ENCODE measurements at regions not wholly inside any gene's neighbourhood (a gene's known extent, or its start where the extent isn't known, plus 50 kb on each side); places are given as distances from the start of the nearest gene placed in this dataset.
"Not testable (repeated sequence)": the region's sequence is repeated elsewhere in the genome, so short reads cannot be mapped to it uniquely, and the experiment has no call there.

DNA sequence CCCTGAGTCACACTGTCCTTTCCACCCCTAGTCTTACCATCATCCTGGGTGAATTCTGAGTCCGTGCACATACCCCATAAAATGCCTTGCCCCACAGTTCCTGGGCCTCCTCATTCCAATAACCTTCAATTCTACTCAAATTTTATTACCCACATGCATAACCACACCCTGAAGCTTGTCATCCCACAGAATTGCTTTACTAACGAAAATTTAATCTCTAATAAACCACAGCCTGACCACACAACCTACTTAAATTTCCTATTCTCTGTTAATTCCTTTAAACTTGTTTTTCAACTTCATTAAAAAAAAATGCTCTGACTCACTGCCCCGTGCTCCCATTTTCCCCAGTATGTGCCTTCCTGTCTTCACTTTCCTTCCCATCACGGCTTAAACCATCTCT is 205.9 kb downstream of the PHLDA1 start:
- DNase-seq: no peak

DNA sequence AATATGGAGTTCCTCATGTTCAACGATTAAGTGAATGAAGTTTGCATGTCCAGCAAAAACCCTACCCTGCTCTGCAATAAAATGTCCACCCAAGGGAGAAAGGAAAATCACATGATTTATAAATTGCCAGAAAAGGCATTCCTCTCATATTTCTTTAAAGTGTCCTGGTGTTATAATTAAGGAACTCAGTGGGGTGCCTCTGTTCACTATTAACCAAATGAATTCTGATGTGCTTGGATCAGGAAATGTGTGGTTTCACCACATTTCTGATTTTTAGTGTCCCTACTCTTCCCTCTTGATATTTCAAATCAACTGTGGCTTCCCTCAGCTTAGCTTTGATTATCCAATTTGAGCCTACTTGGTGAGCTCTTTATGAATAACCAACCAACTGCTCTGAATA is 208.1 kb downstream of the PHLDA1 start:
- no peak for DNase-seq

DNA sequence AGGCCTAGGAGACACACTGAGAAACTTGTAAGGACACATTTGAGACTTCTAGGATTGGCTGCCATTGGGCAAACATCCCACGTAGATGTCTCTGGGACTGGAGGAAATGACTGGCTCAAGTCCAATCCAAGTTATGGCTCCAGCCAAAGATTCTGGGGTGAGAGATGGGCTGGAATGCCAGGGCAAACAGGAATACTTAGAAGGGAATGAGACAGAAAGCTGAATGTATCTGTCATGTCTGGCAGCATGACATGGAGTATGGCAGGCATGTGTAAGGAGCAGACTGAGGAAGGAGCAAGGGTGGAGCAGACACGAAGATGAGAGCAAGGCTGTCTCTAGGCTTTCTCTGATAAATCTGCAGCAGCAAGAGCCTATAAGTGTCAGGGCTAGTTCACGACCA is 209.2 kb downstream of the PHLDA1 start:
- no peak for DNase-seq

DNA sequence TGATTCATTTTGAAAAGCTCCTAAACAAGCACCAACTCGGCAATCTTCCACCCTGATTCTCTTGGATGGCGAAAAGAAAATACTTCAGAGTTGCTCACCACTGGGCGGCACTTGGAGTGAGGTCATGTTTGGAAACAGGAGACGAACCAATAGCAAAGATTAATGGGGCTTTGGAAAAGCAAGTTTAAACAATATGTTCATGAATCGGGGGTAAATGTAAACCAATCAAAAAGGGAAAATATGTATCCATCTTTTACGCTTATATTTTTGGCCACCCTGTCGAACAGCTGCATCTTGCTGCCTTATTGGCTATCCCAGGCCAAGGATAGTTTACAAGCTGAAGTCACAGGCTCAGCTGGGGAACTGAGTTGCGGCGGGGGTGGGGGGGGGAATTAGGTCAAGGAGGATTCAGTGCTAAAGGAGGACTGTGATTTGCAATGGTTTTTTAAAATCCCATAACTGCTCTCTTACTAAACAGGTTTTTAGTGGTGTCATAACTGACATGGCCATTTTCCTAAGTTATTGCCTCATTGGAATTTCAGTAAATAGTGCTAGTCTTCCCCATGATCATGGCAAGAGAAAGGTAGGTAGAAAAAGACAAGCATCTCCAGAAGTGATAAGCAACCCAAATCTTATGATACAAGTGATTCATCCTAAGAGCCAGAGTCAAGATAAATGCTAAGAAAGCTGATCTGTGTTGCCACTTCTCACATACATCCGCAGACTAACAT is 210.6 kb downstream of the PHLDA1 start:
- no peak for DNase-seq

DNA sequence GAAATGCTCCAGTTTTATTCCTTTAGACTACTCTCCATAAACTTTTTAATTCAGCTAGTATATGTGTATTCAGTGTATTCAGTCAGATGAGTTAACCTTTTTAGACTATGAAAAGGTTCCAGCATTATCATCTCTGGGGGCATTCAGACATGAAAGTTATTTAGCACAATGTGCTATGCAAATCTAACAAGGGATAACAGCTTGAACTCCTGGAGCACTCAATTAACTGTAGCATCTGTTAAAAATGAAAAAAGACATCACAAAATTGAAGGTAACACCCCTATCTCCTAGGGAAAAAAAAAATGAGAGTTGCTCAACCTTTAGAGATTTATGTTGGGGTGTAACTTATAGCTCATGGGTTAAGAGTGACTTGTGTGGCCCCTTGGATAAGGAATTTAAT is 211.5 kb downstream of the PHLDA1 start:
- no peak for DNase-seq

DNA sequence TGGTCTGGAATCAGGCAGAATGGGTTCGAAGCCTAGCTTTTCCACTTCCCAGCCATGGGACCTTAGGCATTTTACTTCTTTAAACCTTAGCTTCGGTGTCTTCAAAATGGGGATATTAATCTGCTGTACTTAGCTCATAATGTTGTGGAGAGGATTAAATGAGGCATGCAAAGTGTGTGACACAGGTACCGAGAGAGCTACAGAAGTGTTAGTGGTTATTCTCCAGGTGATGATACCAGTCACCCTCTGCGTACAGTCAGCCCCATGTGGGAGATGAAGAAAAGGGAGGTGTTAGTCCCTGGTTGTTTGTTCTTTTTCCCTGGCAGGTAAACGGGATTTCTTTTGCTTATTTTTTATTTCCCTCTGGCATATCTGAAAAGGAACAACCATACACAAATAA is 212.1 kb downstream of the PHLDA1 start:
- DNase-seq: no peak

DNA sequence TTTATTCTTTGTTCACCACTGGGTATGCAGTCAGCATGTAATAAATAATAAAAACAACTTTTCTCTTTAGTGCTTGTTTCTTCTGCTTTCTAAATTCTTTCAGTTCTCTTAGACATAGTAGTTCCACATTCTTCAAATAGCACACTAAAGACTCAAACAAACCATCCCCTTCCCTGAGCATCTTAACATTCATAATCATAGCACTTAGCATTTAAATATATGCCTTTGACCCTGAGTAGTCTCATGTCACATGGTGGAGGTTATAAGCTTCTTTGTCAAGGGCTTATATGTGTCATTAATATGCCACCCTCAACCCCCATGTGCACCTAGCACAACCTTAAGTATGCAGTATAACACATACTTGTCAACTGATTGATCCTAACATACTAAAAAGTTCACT is 212.7 kb downstream of the PHLDA1 start:
- DNase-seq: no peak

DNA sequence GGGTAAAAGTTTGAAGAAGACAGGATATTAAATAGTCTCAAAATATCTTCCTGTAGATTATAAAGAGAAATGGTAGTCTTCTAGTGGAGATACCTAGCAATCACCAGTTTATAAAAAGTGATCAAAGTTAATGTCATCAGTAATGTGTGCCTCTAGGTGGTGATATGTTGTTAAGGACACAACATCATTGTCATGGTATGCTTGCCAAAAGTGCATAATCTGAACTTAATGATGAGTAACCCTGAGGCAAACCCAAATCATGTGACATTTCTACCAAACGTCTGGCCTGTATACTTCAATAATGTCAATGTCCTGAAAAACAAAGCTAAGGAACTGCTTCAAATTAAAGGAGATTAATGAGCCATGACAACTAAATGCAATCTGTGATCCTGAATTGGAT is 214.7 kb downstream of the PHLDA1 start:
- no peak for DNase-seq

DNA sequence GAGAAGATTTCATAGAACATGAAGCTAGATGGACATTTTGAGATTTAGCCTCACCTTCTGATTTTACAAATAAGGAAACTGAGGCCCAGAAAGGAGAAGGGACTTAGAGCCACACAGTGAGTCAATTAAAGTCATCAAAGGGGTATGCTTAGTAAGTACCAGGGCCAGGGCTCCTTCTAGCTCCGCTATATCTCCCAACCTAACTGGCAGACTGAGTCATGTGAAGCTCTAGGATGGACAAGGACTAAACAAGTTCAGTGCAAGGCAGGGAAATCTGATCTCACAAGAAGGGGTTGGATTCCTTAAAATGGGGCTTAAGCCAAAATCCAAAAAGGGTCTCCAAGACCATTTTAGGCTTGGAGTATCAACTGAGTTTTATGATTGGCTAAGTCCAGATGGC is 215.8 kb downstream of the PHLDA1 start:
- no peak for DNase-seq

DNA sequence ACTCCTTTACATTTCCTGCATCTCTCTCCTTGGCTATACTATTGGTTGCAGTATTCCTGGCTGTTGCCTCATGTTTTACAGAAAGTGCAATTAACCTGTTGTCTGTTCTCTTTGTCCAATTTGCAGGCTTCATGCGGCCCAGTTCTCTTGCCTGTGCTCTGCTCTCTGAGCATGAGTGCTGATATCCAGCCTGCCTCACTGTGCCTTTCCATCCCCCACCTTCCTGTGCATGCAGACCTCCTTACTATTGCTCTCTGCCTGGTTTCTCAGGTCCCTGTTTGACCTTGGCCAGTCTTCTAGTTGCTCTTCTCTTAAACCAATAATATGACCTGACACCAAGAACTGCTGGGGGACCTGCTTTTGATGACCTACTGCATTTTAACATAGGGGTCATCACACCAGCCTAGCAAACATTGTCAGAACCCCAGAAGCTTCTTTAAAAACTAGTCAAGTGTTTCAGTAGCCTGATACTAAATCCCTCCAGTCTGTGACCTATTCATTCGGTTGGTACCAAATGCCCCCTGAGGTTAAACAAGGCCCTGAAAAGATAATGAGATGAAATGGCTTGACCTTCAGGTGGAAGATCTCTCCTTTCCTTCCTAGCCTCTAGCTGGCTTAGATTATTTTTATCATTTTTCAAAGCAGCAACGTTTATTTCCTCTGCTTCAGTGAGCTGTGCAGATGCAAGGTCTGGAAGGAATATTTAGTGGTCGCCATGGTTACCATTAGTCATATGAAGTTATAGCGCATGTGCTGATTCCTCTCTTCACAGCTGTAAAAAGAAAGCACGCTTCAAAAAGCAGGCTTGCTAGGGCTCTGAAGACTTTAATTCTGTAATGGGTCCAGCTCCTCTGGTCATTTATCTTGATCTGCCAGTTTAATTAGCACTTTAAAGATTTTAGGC is 216.5 kb downstream of the PHLDA1 start:
- DNase-seq: no peak

DNA sequence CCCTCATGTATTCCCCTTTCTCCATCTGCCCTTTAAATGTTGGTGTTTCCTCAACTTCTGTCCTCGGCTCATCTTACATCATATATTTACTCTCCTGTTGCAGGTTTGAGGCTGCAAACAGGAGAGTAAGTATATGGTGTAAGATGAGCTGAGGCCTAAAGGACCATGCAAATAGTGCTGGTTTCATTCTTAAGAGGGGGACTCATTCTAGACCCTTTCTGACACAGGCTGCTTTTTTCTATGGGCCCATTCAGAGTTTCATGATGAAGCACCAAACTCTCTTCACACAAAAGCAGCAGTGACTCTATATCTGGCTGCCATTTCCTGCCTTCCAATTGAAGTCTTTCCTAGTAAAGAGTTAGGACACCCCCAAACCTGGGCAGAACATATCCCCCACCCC is 218.5 kb downstream of the PHLDA1 start:
- DNase-seq: no peak

DNA sequence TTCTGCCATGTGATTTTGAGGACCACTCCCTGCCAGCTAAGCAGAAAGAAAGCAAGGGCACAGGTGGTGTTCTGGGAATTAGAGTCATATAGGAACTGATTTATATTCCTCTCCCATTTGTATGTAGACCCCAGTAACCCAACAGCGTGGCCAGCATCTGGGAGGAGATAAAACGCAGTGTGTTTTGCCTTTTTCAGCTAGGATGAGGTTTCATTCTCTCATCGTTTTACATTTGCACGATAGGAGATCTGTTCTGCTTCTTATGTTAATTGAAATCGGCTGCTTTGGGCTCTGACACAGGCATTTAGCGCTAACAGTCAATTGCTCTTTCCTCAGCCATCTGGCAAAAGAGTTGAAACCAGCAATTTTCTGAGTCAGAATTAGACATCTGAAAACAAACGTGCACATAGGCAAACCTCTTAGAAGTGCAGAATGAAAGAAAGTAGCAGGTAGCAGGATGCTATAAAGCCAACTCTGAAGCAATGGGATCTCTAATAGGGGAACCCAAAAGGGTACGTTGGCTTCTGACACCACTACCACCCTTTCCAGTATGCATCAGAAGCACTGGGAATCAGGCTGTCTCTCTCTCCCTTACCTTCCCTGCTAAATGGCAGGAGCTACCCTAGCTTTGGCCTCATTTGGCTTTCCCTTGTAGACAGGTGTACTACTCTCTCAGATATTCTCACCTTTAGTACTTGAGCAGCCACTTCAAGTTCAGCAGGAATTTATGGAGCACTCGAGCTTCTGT is 219.1 kb downstream of the PHLDA1 start:
- no peak for DNase-seq

DNA sequence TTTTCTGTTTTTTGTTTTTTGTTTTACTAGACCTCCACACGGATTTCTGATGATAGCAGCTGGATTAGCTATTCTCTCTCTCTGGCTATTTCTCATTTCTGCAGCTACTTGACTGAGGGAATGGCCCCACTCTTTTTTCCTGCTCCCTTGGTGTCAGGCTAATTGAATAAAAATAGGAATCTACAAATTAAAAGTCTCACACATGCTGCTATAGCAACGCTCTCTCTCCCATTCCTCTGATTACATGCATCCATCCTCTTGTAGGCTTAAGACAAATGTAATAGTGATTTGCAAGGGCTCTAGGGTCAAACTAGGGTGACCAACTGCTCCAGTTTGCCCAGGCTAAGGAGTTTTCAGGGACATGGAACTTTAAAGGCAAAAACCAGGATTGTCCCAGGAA is 221.8 kb downstream of the PHLDA1 start:
- no peak for DNase-seq

DNA sequence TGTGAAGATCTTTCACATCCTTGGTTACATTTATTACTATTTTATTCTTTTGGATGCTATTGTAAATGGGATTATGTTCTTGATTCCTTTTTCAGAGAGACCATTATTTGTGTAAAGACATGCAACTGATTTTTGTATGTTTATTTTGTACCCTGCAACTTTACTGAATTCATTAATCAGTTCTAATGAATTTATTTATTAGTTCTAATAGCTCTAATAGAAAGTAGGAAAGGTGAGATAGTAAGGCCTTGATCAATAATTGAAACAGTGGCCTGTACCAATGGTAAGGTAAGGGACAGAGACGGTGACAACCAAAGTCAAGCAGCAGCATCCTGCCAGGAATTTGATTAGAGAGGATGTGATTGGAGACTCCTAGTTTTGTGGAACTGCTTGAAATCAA is 224.1 kb downstream of the PHLDA1 start:
- no peak for DNase-seq

DNA sequence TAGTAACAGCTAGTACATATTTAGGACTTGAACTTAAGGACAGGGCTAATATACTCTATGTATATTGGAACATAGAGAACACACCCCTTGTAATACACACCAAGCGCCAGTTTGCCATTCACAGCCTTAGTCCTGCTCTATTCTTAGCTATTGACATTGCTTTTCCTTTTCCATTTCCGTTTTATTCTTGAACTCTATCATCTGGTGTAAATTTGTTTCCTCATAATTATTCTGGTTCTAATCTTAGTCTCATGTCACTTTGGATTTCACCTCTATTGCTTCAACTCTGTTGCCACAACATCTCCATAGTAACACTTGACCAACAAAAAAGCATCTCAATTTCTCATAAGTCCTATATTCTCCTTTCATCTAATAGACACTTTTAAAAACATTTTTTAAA is 225.7 kb downstream of the PHLDA1 start:
- DNase-seq: no peak

DNA sequence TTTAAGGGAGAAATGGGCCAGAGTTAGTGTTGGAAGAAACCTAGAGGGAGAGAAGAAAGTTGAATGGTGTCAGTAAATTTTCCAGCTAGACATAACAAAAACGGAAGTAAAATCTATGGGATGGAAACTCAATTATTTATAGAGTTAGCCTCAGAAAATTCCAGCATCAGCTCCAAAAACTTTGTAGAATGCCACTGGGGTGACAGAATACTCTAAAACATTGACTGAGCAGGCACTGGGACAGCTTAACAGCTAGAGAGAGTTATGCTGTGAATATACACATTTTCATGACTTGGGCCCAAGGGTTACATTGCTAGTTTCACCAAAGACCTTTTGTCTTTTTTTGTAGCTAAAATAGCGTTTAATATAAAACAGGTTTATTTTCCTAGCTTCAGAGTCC is 226.3 kb downstream of the PHLDA1 start:
- DNase-seq: no peak

DNA sequence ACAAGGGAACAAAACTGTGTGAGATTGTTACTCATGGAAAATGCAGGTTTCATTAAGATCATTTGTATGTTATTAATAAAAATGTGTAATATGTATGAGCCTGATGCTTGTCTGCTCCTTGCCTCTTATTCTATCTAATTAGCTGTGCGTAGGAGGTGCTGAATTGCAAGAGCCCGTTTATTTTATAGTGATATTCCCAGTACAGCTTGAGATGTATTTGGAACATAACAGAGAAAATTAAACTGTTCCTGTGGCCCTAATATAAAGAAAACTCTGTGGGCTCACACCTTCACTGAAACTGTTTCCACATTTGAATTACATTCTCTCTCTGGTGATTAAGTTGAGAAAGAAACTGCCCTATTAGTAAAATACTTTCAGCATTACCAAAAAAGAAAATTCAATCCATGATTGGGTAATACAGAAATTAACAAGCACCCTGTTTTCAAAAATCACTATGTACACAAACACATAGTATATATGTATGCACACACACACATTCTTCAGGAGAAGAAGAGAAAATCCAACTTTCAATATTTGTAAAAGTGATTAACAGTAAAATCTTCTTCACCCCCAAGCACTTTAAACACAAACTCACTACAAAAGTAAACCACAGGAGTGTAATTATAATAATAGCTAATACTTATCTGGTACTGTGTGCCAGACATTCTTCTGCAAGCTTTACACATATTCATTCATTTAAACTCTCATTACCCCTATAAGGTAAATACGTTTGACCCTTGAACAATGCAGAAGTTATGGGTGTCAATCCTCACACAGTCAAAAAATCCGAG is 233.2 kb downstream of the PHLDA1 start:
- DNase-seq: no peak

DNA sequence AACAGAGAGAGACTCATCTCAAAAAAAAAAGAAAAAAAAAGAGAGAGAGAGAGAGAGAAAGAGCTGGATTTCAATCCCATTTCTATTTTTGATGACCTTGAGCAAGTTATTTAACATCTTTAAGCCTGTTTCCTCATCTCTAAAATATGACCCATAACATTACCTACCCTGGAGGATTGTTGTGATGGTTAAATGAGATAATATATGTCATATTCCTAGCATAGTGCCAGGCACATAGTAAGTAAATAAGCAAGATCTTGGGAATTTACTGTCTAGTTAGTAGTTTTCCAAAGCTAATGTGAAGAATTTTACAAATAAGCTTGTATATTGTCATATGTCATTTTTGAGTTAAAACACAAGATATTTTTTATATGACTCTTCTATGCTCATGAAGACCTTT is 236.5 kb downstream of the PHLDA1 start:
- DNase-seq: no peak

DNA sequence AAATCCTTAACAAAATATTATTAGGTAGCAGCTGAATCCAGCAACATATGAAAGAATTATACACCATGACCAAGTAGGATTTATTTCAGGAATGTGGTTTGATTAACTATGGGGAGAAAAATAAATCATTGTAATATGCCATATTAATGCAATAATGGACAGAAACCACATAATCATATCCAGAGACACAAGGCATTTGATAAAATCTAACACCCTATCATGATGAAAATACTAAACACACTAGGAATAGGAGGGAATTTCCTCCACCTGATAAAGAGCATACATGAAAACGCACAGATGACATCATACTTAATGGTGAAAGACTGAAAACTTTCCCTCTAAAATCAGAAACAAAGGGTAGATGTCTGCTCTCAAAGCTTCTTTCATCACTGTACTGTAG is 238.9 kb downstream of the PHLDA1 start:
- no peak for DNase-seq

DNA sequence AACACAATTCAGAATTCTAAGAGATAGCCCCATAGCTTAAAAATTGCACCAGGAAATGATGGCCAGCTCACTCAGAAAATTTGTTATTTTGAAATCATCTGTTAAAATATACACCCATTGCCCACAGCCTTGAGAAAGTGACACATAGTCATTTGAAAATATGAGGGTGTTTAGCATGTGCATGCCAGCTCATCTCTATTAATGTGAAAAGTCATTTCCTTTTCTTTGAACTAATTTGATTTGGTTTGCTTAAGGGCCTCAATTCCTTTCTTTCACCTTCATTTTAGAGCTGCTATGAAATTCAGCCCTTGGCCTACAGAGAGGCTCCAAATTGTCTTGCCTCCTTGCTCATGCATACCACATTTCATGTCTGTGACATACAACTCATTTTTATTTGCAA is 241.4 kb downstream of the PHLDA1 start:
- DNase-seq: peak; percentile 5

DNA sequence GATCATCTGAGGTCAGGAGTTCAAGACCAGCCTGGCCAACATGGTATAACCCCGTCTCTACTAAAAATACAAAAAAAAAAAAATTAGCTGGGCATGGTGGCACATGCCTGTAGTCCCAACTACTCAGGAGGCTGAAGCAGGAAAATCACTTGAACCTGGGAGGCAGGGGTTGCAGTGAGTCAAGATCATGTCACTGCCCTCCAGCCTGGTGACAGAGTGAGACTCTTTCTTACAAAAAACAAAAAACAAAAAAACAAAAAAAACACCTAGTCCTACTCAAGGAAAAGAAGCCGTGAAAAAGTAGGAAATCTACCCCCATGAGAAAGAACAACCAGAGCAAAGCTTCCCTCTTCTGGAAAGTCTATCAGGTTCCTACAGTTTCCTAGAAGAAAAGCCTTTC is 244.4 kb downstream of the PHLDA1 start:
- DNase-seq: not testable (repeated sequence)

DNA sequence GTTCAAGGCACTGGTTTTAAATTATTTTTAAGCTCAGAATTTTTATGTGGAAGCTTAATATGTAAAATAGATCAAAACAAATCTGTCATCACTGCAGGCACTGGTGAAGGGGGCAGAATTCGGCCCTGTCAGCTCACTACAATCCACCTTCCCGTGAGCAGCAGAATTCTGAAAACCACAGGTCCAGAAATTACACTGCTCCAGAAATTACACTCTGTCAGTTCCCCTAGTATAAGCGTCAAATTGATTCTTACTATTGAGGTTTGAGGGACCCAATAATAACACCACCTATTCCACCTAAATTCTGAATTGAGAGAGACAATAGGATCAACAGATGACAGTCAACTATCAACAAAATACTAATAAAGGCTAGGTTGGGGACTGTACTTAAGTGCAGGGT is 245.5 kb downstream of the PHLDA1 start:
- DNase-seq: no peak

DNA sequence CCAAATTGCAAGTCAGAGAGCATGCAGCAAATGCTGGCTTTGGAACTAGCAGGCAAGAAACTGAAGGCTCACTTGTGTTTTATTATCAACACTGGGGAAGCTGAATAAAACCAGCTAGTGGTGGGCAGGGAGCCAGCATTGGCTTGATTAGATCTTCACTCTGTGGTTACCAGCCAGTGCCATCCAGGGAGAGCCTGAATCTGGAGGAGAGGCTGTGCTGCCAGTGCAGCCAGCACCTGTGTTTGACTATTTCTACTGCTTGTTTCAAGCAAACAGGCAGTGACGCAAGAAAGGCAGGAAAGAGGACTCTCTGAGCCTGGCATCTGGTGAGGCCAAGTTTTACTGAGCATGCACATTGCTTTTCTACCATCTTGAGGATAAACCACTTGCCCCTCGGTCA is 247.0 kb downstream of the PHLDA1 start:
- peak; percentile 17 for DNase-seq

All from NK-92 treated with Interleukin-12 subunit alpha and Interleukin-12 subunit beta, amount 100 ng/mL, for 24 hours (cell line).